HepG2 (cell line): ENCODE measurements at regions not wholly inside any gene's neighbourhood (a gene's known extent, or its start where the extent isn't known, plus 50 kb on each side); places are given as distances from the start of the nearest gene placed in this dataset.
A peak's percentile ranks its signal among the peaks of the same experiment; 100 is the strongest.

ENCODE experiments used
- FOXP1 ChIP-seq, 2 experiments: fragments of 450-650 bp in 1 of 2; IDR thresholded peaks; 2 replicates each; pipeline ENCODE4 v1.6.1; 2017 to 2018; ENCODE audit warnings: antibody characterized with exemption in 1 of 2
- HOXA3 ChIP-seq: sonication (generic); formaldehyde crosslinking; IDR thresholded peaks from 2 replicates; pipeline ENCODE4 v1.5.0; 2020; ENCODE audit warnings: missing genetic modification reagents
- KDM5A ChIP-seq: fragments of 200-600 bp; sonication (generic); IDR thresholded peaks from 2 replicates; pipeline ENCODE4 v1.7.0; 2018; ENCODE audit warnings: antibody characterized with exemption, mild to moderate bottlenecking, low read length, borderline replicate concordance
- LBX2 ChIP-seq: sonication (generic); formaldehyde crosslinking; IDR thresholded peaks from 2 replicates; pipeline ENCODE4 v1.5.0; 2020; ENCODE audit warnings: missing genetic modification reagents, mild to moderate bottlenecking, borderline replicate concordance
- NFYB ChIP-seq: sonication (generic); formaldehyde crosslinking; IDR thresholded peaks from 2 replicates; pipeline ENCODE4 v1.4.0; 2020; ENCODE audit warnings: missing genetic modification reagents
- PPARG ChIP-seq: conservative IDR thresholded peaks from 2 replicates; pipeline ENCODE4 v1.6.1; 2016; ENCODE audit warnings: missing biosample characterization, missing genetic modification reagents
- REST ChIP-seq, 2 experiments: IDR thresholded peaks; 2 replicates each; pipeline ENCODE4 v1.6.1; 2011 to 2012; ENCODE audit warnings: low read length in 2 of 2, borderline replicate concordance in 1 of 2, low read depth in 1 of 2, mild to moderate bottlenecking in 1 of 2, moderate library complexity in 1 of 2
- RFX5 ChIP-seq: IDR thresholded peaks from 2 replicates; pipeline ENCODE4 v1.6.1; 2011; ENCODE audit warnings: low read depth, low read length, improper control_type of control experiment
- ZFP90 ChIP-seq: sonication (generic); formaldehyde crosslinking; IDR thresholded peaks from 2 replicates; pipeline ENCODE4 v1.8.0; 2022; ENCODE audit warnings: missing genetic modification reagents, mild to moderate bottlenecking, inconsistent platforms, borderline replicate concordance
- ZNF34 ChIP-seq: sonication (generic); formaldehyde crosslinking; IDR thresholded peaks from 2 replicates; pipeline ENCODE4 v1.4.0; 2020; ENCODE audit warnings: mild to moderate bottlenecking, missing genetic modification reagents, borderline replicate concordance
- ZNF773 ChIP-seq: sonication (generic); formaldehyde crosslinking; IDR thresholded peaks from 2 replicates; pipeline ENCODE4 v1.4.0; 2020; ENCODE audit warnings: missing genetic modification reagents, borderline replicate concordance
- ZNF776 ChIP-seq: sonication (generic); formaldehyde crosslinking; IDR thresholded peaks from 2 replicates; pipeline ENCODE4 v1.4.0; 2020; ENCODE audit warnings: mild to moderate bottlenecking, missing genetic modification reagents
- ZNF790 ChIP-seq: sonication (generic); formaldehyde crosslinking; IDR thresholded peaks from 2 replicates; pipeline ENCODE4 v1.8.0; 2022; ENCODE audit warnings: missing genetic modification reagents, mild to moderate bottlenecking, borderline replicate concordance
- TF ChIP-seq, protein P1 (sequence below): sonication (generic); formaldehyde crosslinking; IDR thresholded peaks from 2 replicates; pipeline ENCODE4 v1.4.0; 2020; ENCODE audit warnings: missing genetic modification reagents

GRCh38 chr14:50003213-50004021 is 110.5 kb downstream of the ARF6 start (continued):
- peak in 1 of 2 experiments; percentile 15; a peak in 1 of 4 replicates for TF ChIP-seq REST (IDR thresholded peaks at IDR 0.05; ENCODE audit: borderline replicate concordance in 1 of 2, low read depth in 1 of 2, low read length in 2 of 2)
- no peak for TF ChIP-seq RFX5
- TF ChIP-seq ZNF773 (CRISPR knock-in tag) = peak; percentile 66; the same call in 1 of the 2 replicates
- no peak for TF ChIP-seq PPARG (CRISPR knock-in tag)
- TF ChIP-seq HOXA3 (CRISPR knock-in tag) = peak; percentile 83
- TF ChIP-seq FOXP1 (IDR thresholded peaks at IDR 0.05) = no peak
- 0 out of 2 replicates have a peak, but pooled peaks have one; percentile 8 for TF ChIP-seq FOXP1 (CRISPR knock-in tag; IDR thresholded peaks at IDR 0.05)
- peak; percentile 86 for TF ChIP-seq ZFP90 (CRISPR knock-in tag)
- TF ChIP-seq, protein P1, sequence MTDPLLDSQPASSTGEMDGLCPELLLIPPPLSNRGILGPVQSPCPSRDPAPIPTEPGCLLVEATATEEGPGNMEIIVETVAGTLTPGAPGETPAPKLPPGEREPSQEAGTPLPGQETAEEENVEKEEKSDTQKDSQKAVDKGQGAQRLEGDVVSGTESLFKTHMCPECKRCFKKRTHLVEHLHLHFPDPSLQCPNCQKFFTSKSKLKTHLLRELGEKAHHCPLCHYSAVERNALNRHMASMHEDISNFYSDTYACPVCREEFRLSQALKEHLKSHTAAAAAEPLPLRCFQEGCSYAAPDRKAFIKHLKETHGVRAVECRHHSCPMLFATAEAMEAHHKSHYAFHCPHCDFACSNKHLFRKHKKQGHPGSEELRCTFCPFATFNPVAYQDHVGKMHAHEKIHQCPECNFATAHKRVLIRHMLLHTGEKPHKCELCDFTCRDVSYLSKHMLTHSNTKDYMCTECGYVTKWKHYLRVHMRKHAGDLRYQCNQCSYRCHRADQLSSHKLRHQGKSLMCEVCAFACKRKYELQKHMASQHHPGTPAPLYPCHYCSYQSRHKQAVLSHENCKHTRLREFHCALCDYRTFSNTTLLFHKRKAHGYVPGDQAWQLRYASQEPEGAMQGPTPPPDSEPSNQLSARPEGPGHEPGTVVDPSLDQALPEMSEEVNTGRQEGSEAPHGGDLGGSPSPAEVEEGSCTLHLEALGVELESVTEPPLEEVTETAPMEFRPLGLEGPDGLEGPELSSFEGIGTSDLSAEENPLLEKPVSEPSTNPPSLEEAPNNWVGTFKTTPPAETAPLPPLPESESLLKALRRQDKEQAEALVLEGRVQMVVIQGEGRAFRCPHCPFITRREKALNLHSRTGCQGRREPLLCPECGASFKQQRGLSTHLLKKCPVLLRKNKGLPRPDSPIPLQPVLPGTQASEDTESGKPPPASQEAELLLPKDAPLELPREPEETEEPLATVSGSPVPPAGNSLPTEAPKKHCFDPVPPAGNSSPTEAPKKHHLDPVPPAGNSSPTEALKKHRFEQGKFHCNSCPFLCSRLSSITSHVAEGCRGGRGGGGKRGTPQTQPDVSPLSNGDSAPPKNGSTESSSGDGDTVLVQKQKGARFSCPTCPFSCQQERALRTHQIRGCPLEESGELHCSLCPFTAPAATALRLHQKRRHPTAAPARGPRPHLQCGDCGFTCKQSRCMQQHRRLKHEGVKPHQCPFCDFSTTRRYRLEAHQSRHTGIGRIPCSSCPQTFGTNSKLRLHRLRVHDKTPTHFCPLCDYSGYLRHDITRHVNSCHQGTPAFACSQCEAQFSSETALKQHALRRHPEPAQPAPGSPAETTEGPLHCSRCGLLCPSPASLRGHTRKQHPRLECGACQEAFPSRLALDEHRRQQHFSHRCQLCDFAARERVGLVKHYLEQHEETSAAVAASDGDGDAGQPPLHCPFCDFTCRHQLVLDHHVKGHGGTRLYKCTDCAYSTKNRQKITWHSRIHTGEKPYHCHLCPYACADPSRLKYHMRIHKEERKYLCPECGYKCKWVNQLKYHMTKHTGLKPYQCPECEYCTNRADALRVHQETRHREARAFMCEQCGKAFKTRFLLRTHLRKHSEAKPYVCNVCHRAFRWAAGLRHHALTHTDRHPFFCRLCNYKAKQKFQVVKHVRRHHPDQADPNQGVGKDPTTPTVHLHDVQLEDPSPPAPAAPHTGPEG (CRISPR knock-in tag) = peak; percentile 74
- TF ChIP-seq LBX2 = 0 out of 2 replicates have a peak, but pooled peaks have one; percentile 32
- peak; percentile 45; the same call in 1 of the 2 replicates for TF ChIP-seq KDM5A
- 0 out of 2 replicates have a peak, but pooled peaks have one; percentile 23 for TF ChIP-seq NFYB
- TF ChIP-seq ZNF790 = no peak
- TF ChIP-seq ZNF34 (CRISPR knock-in tag) = no peak
- TF ChIP-seq ZNF776 = no peak
